Epithelial cell of proximal tubule (primary cell): ENCODE measurements at regions not wholly inside any gene's neighbourhood (a gene's known extent, or its start where the extent isn't known, plus 50 kb on each side); places are given as distances from the start of the nearest gene placed in this dataset.

Experiments
- DNase-seq: peaks from one replicate; pipeline ENCODE4 v3.0.0-alpha.2; 2011; ENCODE audit warnings: low read depth
- H3K4me3 ChIP-seq: 2 replicates; pipeline ENCODE4 v1.5.1; 2011; ENCODE audit warnings: low read depth, mild to moderate bottlenecking, low read length
- CTCF ChIP-seq: conservative IDR thresholded peaks from 2 replicates; pipeline ENCODE4 v1.5.1; 2012; ENCODE audit warnings: low read depth, mild to moderate bottlenecking, low read length

DNA sequence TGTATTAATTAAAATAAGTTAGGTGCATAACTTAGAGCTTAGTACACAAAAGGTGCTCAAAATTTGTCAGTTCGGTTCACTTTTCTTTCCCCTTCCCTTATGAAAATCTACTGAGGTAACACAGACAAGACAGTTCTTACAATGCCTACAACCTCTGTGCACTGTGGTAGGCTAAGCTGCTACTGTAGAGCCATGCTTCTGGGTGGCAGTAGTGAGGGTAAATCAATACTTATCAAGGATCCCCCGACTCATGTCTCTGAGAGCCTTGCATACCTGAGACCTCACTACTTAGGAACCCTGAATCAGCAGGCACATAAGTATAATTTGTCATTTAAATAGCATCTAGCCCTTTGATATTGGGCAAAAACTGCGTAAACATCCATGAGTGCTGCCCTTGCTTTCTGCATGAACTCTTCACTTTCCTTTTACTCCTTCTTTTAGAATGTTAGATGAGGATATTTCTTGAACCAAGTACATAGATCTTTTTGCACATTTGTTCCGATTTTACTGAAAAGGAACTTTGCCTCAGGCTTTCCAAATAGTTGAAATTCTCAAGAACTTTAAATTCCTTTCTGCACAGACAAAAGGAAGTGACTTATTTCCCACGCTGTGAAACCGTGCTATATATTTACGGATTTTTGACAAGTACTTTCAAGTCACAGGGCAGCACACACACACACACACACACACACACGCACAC, 234.4 kb downstream of the TRIB2 start:
- no peak overlapping the region for H3K4me3 ChIP-seq
- no peak for DNase-seq
- no peak for TF ChIP-seq CTCF

DNA sequence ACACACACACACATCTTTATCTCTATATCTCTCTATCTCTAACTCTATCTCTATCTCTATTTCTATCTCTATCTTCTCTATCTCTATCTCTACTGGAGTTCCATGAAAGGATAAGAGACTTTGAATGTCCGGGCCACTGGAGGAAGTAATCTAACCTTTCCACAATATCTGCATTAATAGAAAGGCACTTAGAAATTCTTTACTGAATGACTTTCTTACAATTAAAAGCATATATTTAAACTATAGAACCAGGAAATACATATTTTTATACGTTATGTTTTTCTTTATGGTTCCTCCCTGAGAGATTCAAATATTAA, 234.9 kb downstream of the TRIB2 start:
- DNase-seq: no peak
- no peak for TF ChIP-seq CTCF
- no peak overlapping the region for H3K4me3 ChIP-seq

- no peak for DNase-seq
- TF ChIP-seq CTCF: no peak
- H3K4me3 ChIP-seq: no peak overlapping the region
These were observed 236.9 kb downstream of the TRIB2 start for GRCh38 chr2:12953596-12953995.

DNA sequence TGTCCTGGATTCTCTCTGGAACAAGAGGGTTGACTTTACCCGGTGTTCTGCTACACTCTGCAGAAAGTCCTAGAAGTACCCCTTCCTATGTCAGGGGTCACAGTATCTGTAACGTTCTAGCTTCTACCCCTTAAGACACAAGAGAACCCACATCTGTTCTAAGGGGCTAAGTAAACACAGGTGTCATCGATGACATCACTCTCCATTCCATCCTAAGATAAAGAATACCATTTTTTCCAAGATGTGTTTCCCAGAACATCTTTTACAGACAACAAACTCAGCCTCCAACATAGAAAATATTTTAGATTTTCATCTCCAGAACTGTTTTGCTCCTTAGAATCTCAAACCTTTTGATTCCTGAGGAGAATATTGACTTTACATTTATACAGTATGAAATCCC, 239.1 kb downstream of the TRIB2 start:
- no peak overlapping the region for H3K4me3 ChIP-seq
- DNase-seq: no peak
- no peak for TF ChIP-seq CTCF

DNA sequence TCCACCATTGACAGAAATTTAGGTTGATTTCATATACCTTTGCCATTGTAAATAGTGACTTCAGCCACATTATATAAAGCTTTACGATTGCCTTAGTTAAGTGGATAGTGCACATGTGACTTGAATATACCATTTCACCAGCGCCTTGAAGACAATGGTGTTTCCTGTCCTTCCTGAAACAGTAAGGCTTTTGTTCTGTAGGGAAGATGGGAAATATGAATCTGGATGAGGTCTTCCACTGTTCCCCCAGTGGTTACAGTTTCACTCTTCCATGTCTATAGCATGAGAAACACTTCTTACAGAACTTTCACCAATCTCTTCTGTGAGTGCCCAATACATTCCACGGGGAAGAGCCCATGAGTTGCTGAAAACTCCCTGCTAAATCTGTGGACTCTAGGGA, 240.5 kb downstream of the TRIB2 start:
- no peak for DNase-seq
- no peak overlapping the region for H3K4me3 ChIP-seq

DNA sequence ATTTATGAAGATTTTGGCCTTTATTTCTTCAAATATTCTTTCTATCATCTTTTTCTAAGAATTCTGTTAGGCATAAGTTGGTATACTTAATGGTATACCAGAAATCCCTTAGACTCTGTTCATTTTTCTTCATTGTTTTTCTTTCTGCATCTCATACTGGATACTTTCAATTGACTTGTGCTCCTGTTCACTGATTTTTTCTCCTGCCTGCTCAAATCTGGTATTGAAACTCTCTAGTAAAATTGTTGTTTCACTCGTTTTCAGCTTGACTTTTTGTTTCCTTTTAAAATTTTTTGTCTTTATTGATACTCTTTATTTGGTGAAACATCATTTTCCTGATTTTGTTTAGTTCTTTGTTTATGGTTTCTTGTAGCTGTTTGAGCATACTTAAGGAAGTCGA, 243.2 kb downstream of the TRIB2 start:
- DNase-seq: no peak

More for the DNA sequence above, 240.5 kb downstream of the TRIB2 start:
- no peak for TF ChIP-seq CTCF

More for the DNA sequence above, 243.2 kb downstream of the TRIB2 start:
- H3K4me3 ChIP-seq: no peak overlapping the region
- TF ChIP-seq CTCF: no peak
